HepG2 (cell line): ENCODE measurements at regions not wholly inside any gene's neighbourhood (a gene's known extent, or its start where the extent isn't known, plus 50 kb on each side); places are given as distances from the start of the nearest gene placed in this dataset.

Experiments used
- ATAC-seq: fragments of 200-7000 bp; cut with Tn5 transposase; 3 replicates; pipeline ENCODE4 v1.9.1; 2020; ENCODE audit warnings: mild to moderate bottlenecking, moderate library complexity
- BruUV-seq: library from RNA; stranded (reverse); fragments of 400-500 nt; replicated peaks from 2 replicates; lab custom pipeline; 2021; lab: Mats Ljungman, UMichigan
- CTCF ChIA-PET: fragments of 300-600 bp; formaldehyde crosslinking; extraction: SDS; loops from one replicate; lab custom pipeline; 2021; ENCODE audit warnings: low total read pairs, inconsistent platforms, low intra/inter-chr PET ratio; lab: Yijun Ruan, JAX
- POLR2A ChIA-PET: fragments of 350-600 bp; sonication (Branson Sonifier 250); formaldehyde crosslinking; loops from one replicate; lab custom pipeline; 2020; ENCODE audit warnings: antibody characterized with exemption, inconsistent platforms; lab: Yijun Ruan, JAX
- DNase-seq: peaks from one replicate; pipeline ENCODE4 v3.0.0-alpha.2; 2015; ENCODE audit warnings: low spot score
- FAIRE-seq: peaks from 3 replicates; lab custom pipeline; 2011; peaks lifted over from hg19 to GRCh38; lab: Jason Lieb, UNC
- H2AFZ ChIP-seq: one replicate; pipeline ENCODE4 v1.6.1; 2011; ENCODE audit warnings: low read length, inconsistent platforms
- H3K27ac ChIP-seq: fragments of 300-600 bp; 3 replicates; pipeline ENCODE4 v1.8.0; 2011; ENCODE audit warnings: mixed run types, mild to moderate bottlenecking, mixed read lengths, low read length, inconsistent platforms; ENCODE audit not compliant: insufficient read depth; ENCODE audit errors: extremely low read length
- H3K27me3 ChIP-seq, 2 experiments: fragments of 200-600 bp in 1 of 2; 2 replicates in 1 of 2; 3 replicates in 1 of 2; pipeline versions ENCODE4 v1.6.0 to v1.8.0; 2011; ENCODE audit warnings: low read length in 2 of 2, mild to moderate bottlenecking in 2 of 2, moderate library complexity in 2 of 2, inconsistent platforms in 1 of 2; ENCODE audit not compliant: insufficient read depth in 2 of 2, control insufficient read depth in 1 of 2
- H3K36me3 ChIP-seq, 2 experiments: fragments of 200-600 bp in 1 of 2; replicated peaks in 1 of 2; 2 replicates in 1 of 2; 3 replicates in 1 of 2; pipeline versions ENCODE4 v1.5.1 to v1.8.0; 2011; ENCODE audit warnings: low read length in 2 of 2, inconsistent platforms in 1 of 2; ENCODE audit not compliant: insufficient read depth in 2 of 2, control insufficient read depth in 1 of 2
- H3K4me1 ChIP-seq: 2 replicates; pipeline ENCODE4 v1.5.1; 2012; ENCODE audit warnings: low read length, inconsistent platforms; ENCODE audit not compliant: insufficient read depth
- H3K4me2 ChIP-seq: 2 replicates; pipeline ENCODE4 v1.6.0; 2011; ENCODE audit warnings: low read depth, low read length, inconsistent platforms
- H3K4me3 ChIP-seq, 3 experiments: fragments of 200-600 bp in 1 of 3; sonication (generic), shearing (Covaris generic) in 1 of 3; replicated peaks in 1 of 3; 2 replicates each; pipeline ENCODE4 v1.5.1; 2011 to 2016; ENCODE audit warnings: low read length in 3 of 3, inconsistent platforms in 2 of 3, low read depth in 2 of 3, mild to moderate bottlenecking in 2 of 3, control low read depth in 1 of 3, mixed read lengths in 1 of 3; ENCODE audit not compliant: insufficient read depth in 1 of 3
- H3K79me2 ChIP-seq: one replicate; pipeline ENCODE4 v1.6.1; 2011; ENCODE audit warnings: low read length, inconsistent platforms; ENCODE audit not compliant: insufficient read depth
- H3K9ac ChIP-seq: 2 replicates; pipeline ENCODE4 v1.6.0; 2011; ENCODE audit warnings: mild to moderate bottlenecking, low read depth, low read length, inconsistent platforms; ENCODE audit not compliant: insufficient read depth
- H3K9me3 ChIP-seq: 2 replicates; pipeline ENCODE4 v1.5.1; 2012; ENCODE audit warnings: mild to moderate bottlenecking, low read length
- H4K20me1 ChIP-seq: 2 replicates; pipeline ENCODE4 v1.6.0; 2011; ENCODE audit warnings: inconsistent platforms, mild to moderate bottlenecking, low read length, moderate library complexity; ENCODE audit not compliant: insufficient read depth
- EED ChIP-seq: sonication (generic); formaldehyde crosslinking; IDR thresholded peaks from 2 replicates; pipeline ENCODE4 v1.5.0; 2020; ENCODE audit warnings: mild to moderate bottlenecking, missing genetic modification reagents
- FOSL2 ChIP-seq: sonication (generic); formaldehyde crosslinking; IDR thresholded peaks from 2 replicates; pipeline ENCODE4 v1.4.0; 2020; ENCODE audit warnings: missing genetic modification reagents
- FOXK1 ChIP-seq: sonication (generic); formaldehyde crosslinking; IDR thresholded peaks from 2 replicates; pipeline ENCODE4 v1.4.0; 2020; ENCODE audit warnings: low read depth, missing genetic modification reagents, borderline replicate concordance
- FOXM1 ChIP-seq: sonication (generic); formaldehyde crosslinking; IDR thresholded peaks from 2 replicates; pipeline ENCODE4 v1.5.0; 2020; ENCODE audit warnings: missing genetic modification reagents
- HMG20A ChIP-seq: IDR thresholded peaks from 2 replicates; pipeline ENCODE4 v1.6.1; 2016; ENCODE audit warnings: borderline replicate concordance
- JUN ChIP-seq: sonication (generic); formaldehyde crosslinking; IDR thresholded peaks from 2 replicates; pipeline ENCODE4 v1.4.0; 2020; ENCODE audit warnings: mild to moderate bottlenecking, missing genetic modification reagents
- KDM5B ChIP-seq: sonication (generic); formaldehyde crosslinking; IDR thresholded peaks from 2 replicates; pipeline ENCODE4 v1.4.0; 2020; ENCODE audit warnings: missing genetic modification reagents, mild to moderate bottlenecking, borderline replicate concordance
- NFKBIZ ChIP-seq: IDR thresholded peaks from 2 replicates; pipeline ENCODE4 v1.6.1; 2018; ENCODE audit warnings: missing genetic modification reagents, missing compliant biosample characterization
- PLSCR1 ChIP-seq: sonication (generic); formaldehyde crosslinking; IDR thresholded peaks from 2 replicates; pipeline ENCODE4 v1.5.0; 2020; ENCODE audit warnings: missing genetic modification reagents, mild to moderate bottlenecking, borderline replicate concordance
- SCMH1 ChIP-seq: sonication (generic); formaldehyde crosslinking; IDR thresholded peaks from 2 replicates; pipeline ENCODE4 v1.9.0; 2021; ENCODE audit warnings: missing genetic modification reagents, mild to moderate bottlenecking, borderline replicate concordance
- SMARCC2 ChIP-seq: fragments of 450-650 bp; IDR thresholded peaks from 2 replicates; pipeline ENCODE4 v1.6.1; 2017; ENCODE audit warnings: antibody characterized with exemption, mild to moderate bottlenecking
- ZBTB33 ChIP-seq: sonication (generic); formaldehyde crosslinking; IDR thresholded peaks from 2 replicates; pipeline ENCODE4 v1.4.0; 2020; ENCODE audit warnings: missing genetic modification reagents
- ZBTB46 ChIP-seq: sonication (generic); formaldehyde crosslinking; IDR thresholded peaks from 2 replicates; pipeline ENCODE4 v1.4.0; 2020; ENCODE audit warnings: mild to moderate bottlenecking, missing genetic modification reagents, borderline replicate concordance
- ZC3H13 ChIP-seq: sonication (generic); formaldehyde crosslinking; IDR thresholded peaks from 2 replicates; pipeline ENCODE4 v1.8.1; 2023; ENCODE audit warnings: mild to moderate bottlenecking, missing genetic modification reagents, moderate library complexity
- ZNF12 ChIP-seq: sonication (generic); formaldehyde crosslinking; IDR thresholded peaks from 2 replicates; pipeline ENCODE4 v1.5.0; 2020; ENCODE audit warnings: missing genetic modification reagents
- ZNF280B ChIP-seq: sonication (generic); formaldehyde crosslinking; IDR thresholded peaks from 2 replicates; pipeline ENCODE4 v1.5.0; 2020; ENCODE audit warnings: missing genetic modification reagents, mild to moderate bottlenecking, borderline replicate concordance
- ZNF496 ChIP-seq: sonication (generic); formaldehyde crosslinking; IDR thresholded peaks from 2 replicates; pipeline ENCODE4 v1.8.1; 2023; ENCODE audit warnings: mild to moderate bottlenecking, moderate library complexity, missing genetic modification reagents; ENCODE audit not compliant: insufficient replicate concordance
- ZNF709 ChIP-seq: sonication (generic); formaldehyde crosslinking; IDR thresholded peaks from 2 replicates; pipeline ENCODE4 v1.5.0; 2020; ENCODE audit warnings: mild to moderate bottlenecking, missing genetic modification reagents
- WGBS: methylation state at CpG from one replicate; pipeline ENCODE4 v1.1.6; 2017; ENCODE audit warnings: low lambda C conversion rate; 5-methylcytosine and 5-hydroxymethylcytosine counted together
- in situ Hi-C: cut with HindIII; loops from 2 replicates; pipeline ENCODE4 v1.10.0; 2017; ENCODE audit warnings: low pct_unique_long_range_greater_than_20kb; ENCODE audit not compliant: extremely low pct_ligation_motif_present
- intact Hi-C: fragments of 100-400 bp; cut with micrococcal nuclease; formaldehyde crosslinking; loops from one replicate; pipeline ENCODE4 v1.10.0; 2022; ENCODE audit not compliant: unreplicated experiment

GRCh38 chrY:15561501-15562289 is 1037.4 kb downstream of the NLGN4Y start (continued):
- TF ChIP-seq ZNF496 (CRISPR knock-in tag) = no peak
- TF ChIP-seq HMG20A = no peak
- no peak for TF ChIP-seq ZNF280B (CRISPR knock-in tag)
- no peak for TF ChIP-seq PLSCR1 (CRISPR knock-in tag)
- no peak for TF ChIP-seq NFKBIZ (CRISPR knock-in tag)

GRCh38 chrY:15577886-15578285 is 1053.6 kb downstream of the NLGN4Y start:
- H3K4me2 ChIP-seq = no peak overlapping the region
- 0% methylated on average over 1 of the region's 1 CpG for WGBS
- intact Hi-C loops (no loop called here), in situ Hi-C loops (no loop called here)
- H3K27me3 ChIP-seq = no peaks in the 10 kb centered on the region
- no peak overlapping the region for H2AFZ ChIP-seq
- no peak overlapping the region for H3K9ac ChIP-seq
- no TSS peak for BruUV-seq
- ChIA-PET CTCF (no interaction called here), POLR2A (no interaction called here)
- H3K27ac ChIP-seq = no peak overlapping the region
- H3K4me1 ChIP-seq = no peaks in the 10 kb centered on the region
- no peak for DNase-seq
- no peaks in the 10 kb centered on the region for H3K79me2 ChIP-seq
- ATAC-seq = no peak
- no peaks in the 10 kb centered on the region for H3K9me3 ChIP-seq
- no peaks in the 10 kb centered on the region for H3K36me3 ChIP-seq
- H3K4me3 ChIP-seq = no peak overlapping the region
- H4K20me1 ChIP-seq = no peaks in the 10 kb centered on the region
- FAIRE-seq = no peak
- no peak for TF ChIP-seq JUN (CRISPR knock-in tag)
- no peak for TF ChIP-seq ZNF709 (CRISPR knock-in tag)
- no peak for TF ChIP-seq ZC3H13 (CRISPR knock-in tag)
- no peak for TF ChIP-seq FOXK1 (CRISPR knock-in tag)
- TF ChIP-seq ZBTB46 (CRISPR knock-in tag) = no peak
- no peak for TF ChIP-seq ZBTB33 (CRISPR knock-in tag)
- TF ChIP-seq ZNF12 (CRISPR knock-in tag) = no peak
- TF ChIP-seq SCMH1 (CRISPR knock-in tag) = no peak
- TF ChIP-seq FOSL2 (CRISPR knock-in tag) = no peak
- TF ChIP-seq SMARCC2 = no peak
- no peak for TF ChIP-seq KDM5B (CRISPR knock-in tag)
- TF ChIP-seq FOXM1 (CRISPR knock-in tag) = no peak
- no peak for TF ChIP-seq EED (CRISPR knock-in tag)
